GM18507 (cell line): ENCODE measurements at regions not wholly inside any gene's neighbourhood (a gene's known extent, or its start where the extent isn't known, plus 50 kb on each side); places are given as distances from the start of the nearest gene placed in this dataset.

Experiments used
- DNase-seq: peaks from one replicate; pipeline ENCODE4 v3.0.0; 2011; ENCODE audit warnings: low read depth; ENCODE audit not compliant: insufficient read length; ENCODE audit errors: extremely low spot score
- FAIRE-seq: peaks from 2 replicates; lab custom pipeline; 2011; peaks lifted over from hg19 to GRCh38; lab: Jason Lieb, UNC

- no peak for FAIRE-seq
- DNase-seq = no peak
These were observed 262.8 kb downstream of the BRD1 start for GRCh38 chr22:49564666-49565515.

DNA sequence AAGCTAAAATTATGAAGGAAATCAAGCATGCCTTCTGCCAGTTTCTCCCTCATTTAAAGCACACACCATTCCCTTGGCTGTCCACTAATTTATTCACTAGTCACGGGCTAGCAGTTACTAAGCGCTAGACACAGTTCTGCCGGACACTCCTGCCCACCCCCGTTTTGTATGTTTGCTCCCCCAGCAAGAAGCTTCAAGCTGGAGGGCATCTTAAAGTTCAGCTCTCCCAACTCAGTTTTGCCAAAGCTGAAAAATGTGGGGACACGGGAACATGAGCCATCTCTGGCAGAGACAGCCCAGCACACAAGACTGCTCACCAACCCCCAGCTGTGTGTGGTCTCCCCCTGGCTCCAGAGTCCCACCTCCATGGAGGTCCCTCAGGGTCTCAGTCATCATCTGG, 263.6 kb downstream of the BRD1 start:
- DNase-seq = no peak
- FAIRE-seq = no peak

GRCh38 chr22:49562685-49563249, 264.9 kb downstream of the BRD1 start:
- no peak for FAIRE-seq
- no peak for DNase-seq

GRCh38 chr22:49561976-49562375, 265.7 kb downstream of the BRD1 start:
- FAIRE-seq (no peak), DNase-seq (no peak)

- FAIRE-seq = no peak
- no peak for DNase-seq
These were observed 266.3 kb downstream of the BRD1 start for GRCh38 chr22:49561338-49561737.

DNA sequence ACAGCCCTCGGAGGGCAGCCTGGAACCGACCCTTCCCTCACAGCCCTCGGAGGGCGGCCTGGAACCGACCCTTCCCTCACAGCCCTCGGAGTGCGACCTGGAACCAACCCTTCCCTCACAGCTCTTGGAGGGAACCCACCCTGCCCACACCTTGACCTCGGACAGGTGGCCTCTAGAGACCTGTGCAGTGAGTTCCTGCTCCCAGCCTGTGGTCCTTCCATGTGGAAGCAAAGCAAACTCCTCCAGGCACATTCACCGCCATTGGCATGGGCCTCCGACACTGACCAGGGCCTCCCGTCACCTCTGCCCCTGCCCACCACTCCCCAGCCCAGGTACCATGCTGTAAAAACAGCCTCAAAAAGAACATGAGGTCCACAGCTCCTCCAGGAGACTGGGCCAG, 272.1 kb downstream of the BRD1 start:
- no peak for DNase-seq
- no peak for FAIRE-seq

DNA sequence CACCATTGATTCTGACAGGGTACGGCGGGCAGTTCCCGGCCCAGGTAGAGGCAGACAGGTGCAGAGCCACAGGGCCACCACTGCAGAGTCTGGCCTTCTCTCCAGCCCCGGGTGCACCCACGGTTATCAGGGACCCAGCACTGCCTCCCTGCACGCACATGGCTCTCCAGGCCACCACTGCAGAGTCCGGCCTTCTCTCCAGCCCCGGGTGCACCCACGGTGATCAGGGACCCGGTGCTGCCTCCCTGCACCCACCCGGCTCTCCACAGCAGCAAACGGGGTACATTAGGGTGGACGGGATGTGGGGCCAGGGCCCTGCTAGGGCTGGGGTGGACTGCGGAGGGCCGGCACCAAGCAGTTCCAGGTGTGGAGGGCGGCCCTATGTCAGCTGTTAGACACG, 272.9 kb downstream of the BRD1 start:
- DNase-seq (no peak), FAIRE-seq (no peak)

GRCh38 chr22:49554296-49554625, 273.4 kb downstream of the BRD1 start:
- FAIRE-seq = no peak

GRCh38 chr22:49553518-49554295, 274.0 kb downstream of the BRD1 start:
- FAIRE-seq = no peak
- DNase-seq = no peak

More at GRCh38 chr22:49554296-49554625, 273.4 kb downstream of the BRD1 start:
- no peak for DNase-seq

- no peak for DNase-seq
These were observed 274.6 kb downstream of the BRD1 start for GRCh38 chr22:49553076-49553475.

GRCh38 chr22:49551897-49552614, 275.6 kb downstream of the BRD1 start:
- DNase-seq (no peak), FAIRE-seq (no peak)

More at GRCh38 chr22:49553076-49553475, 274.6 kb downstream of the BRD1 start:
- no peak for FAIRE-seq

DNA sequence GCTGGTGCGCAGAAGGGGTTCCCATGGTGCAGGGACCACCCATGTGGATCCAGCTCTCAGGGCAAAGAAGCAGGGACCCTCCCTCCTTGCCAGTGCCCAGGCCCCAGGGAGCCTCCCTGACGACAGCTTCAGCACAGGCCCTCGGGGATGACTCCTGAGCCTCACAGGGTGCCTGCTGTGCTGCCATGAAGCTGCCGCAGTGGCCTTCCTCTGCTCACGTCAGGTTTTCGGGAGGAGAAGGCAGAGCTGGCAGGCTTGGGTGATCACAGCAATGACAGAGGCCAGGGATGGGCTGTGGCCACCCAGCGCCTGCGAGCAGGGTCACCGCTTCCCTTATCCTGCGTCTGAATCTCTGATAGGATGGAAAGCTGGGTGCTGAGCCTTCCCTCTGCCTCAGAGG, 276.2 kb downstream of the BRD1 start:
- DNase-seq = no peak
- FAIRE-seq = no peak

DNA sequence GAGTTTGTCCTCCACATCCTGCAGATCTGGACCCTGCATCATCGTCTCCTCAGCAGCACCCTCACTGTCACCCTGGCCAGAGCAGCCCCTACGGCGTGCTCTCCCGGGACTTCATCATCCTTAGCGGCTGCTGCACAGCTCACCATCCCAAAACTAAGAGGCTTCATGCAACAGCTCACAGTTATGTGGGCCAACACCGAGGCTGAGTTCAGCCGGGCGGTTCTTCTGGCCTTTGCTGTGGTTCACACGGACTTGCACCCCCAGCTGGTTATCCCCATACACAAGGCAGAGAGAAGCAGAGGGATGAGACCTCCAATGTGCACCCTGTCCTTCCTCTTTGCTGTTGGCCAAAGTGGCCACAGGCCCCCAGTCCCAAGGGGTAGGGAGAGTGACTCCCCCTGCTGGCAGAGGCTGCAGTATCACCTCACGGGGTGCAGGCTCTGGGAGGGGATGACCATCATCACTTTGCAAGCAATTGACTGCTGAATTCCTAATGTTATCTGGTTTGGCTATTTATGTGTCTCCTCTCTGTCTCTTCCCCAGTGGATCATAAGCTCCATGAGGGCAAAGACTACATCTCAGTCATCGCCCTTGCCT, 276.8 kb downstream of the BRD1 start:
- FAIRE-seq (no peak), DNase-seq (no peak)

- DNase-seq = no peak
- FAIRE-seq = no peak
These were observed 277.6 kb downstream of the BRD1 start for GRCh38 chr22:49550141-49550430.

- FAIRE-seq (no peak), DNase-seq (no peak)
These were observed 278.2 kb downstream of the BRD1 start for GRCh38 chr22:49549256-49550140.

- DNase-seq = no peak
- FAIRE-seq = no peak
These were observed 279.1 kb downstream of the BRD1 start for GRCh38 chr22:49548356-49549202.

- DNase-seq (no peak), FAIRE-seq (no peak)
These were observed 279.9 kb downstream of the BRD1 start for GRCh38 chr22:49547751-49548239.
